OCI-LY3 (cell line): ENCODE measurements at regions not wholly inside any gene's neighbourhood (a gene's known extent, or its start where the extent isn't known, plus 50 kb on each side); places are given as distances from the start of the nearest gene placed in this dataset.

Experiments used
- CTCF ChIP-seq: fragments of 200-600, 300-600 bp; sonication (generic); IDR thresholded peaks from 2 replicates; pipeline ENCODE4 v1.5.1; 2014; ENCODE audit warnings: antibody characterized with exemption, low read length, low read depth
- EZH2phosphoT487 ChIP-seq: fragments of 200-600 bp; shearing (Covaris generic); IDR thresholded peaks from 2 replicates; pipeline ENCODE4 v1.6.1; 2018; ENCODE audit warnings: antibody characterized with exemption, mixed run types, low read depth

- TF ChIP-seq CTCF (no peak), EZH2phosphoT487 (no peak)
These were observed 1540.9 kb upstream of the RAG2 start for GRCh38 chr11:38138972-38139371.
